Trophoblast cell (in vitro differentiated cells and primary cell): ENCODE measurements at regions not wholly inside any gene's neighbourhood (a gene's known extent, or its start where the extent isn't known, plus 50 kb on each side); places are given as distances from the start of the nearest gene placed in this dataset.

Source experiments
- DNase-seq, 2 donors: peaks; one replicate each; pipeline ENCODE4 v3.0.0-alpha.2; 2016
- H2AFZ ChIP-seq: 2 replicates; pipeline ENCODE4 v1.6.1; 2013; ENCODE audit warnings: low read length, moderate library complexity, mild to moderate bottlenecking; ENCODE audit not compliant: insufficient read depth, poor library complexity
- H2AK5ac ChIP-seq: 2 replicates; pipeline ENCODE4 v1.6.1; 2013; ENCODE audit warnings: mild to moderate bottlenecking, low read length
- H2BK120ac ChIP-seq: 2 replicates; pipeline ENCODE4 v1.6.1; 2013; ENCODE audit warnings: low read length, mild to moderate bottlenecking, moderate library complexity; ENCODE audit not compliant: insufficient read depth, poor library complexity
- H2BK12ac ChIP-seq: 2 replicates; pipeline ENCODE4 v1.6.1; 2013; ENCODE audit warnings: mild to moderate bottlenecking, low read length, moderate library complexity
- H2BK5ac ChIP-seq: 2 replicates; pipeline ENCODE4 v1.6.1; 2013; ENCODE audit warnings: low read length, low read depth, moderate library complexity, mild to moderate bottlenecking; ENCODE audit not compliant: poor library complexity
- H3K14ac ChIP-seq: 2 replicates; pipeline ENCODE4 v1.6.1; 2013; ENCODE audit warnings: mild to moderate bottlenecking, low read length
- H3K18ac ChIP-seq: 2 replicates; pipeline ENCODE4 v1.6.1; 2013; ENCODE audit warnings: mild to moderate bottlenecking, low read length
- H3K23ac ChIP-seq: 2 replicates; pipeline ENCODE4 v1.6.1; 2013; ENCODE audit warnings: low read length
- H3K27ac ChIP-seq: 2 replicates; pipeline ENCODE4 v1.5.1; 2013; ENCODE audit warnings: low read depth, mild to moderate bottlenecking, inconsistent platforms, low read length, moderate library complexity
- H3K27me3 ChIP-seq: 2 replicates; pipeline ENCODE4 v1.6.1; 2013; ENCODE audit warnings: inconsistent platforms, mild to moderate bottlenecking, low read length, moderate library complexity; ENCODE audit not compliant: insufficient read depth
- H3K36me3 ChIP-seq, 2 experiments: 1 replicate in 1 of 2; 2 replicates in 1 of 2; pipeline ENCODE4 v1.6.1; 2013; ENCODE audit warnings: low read length in 2 of 2, mild to moderate bottlenecking in 2 of 2, moderate library complexity in 1 of 2; ENCODE audit not compliant: insufficient read depth in 2 of 2, control insufficient read depth in 1 of 2
- H3K4ac ChIP-seq: 2 replicates; pipeline ENCODE4 v1.6.1; 2013; ENCODE audit warnings: low read depth, mild to moderate bottlenecking, low read length, moderate library complexity
- H3K4me1 ChIP-seq, 2 experiments: 1 replicate in 1 of 2; 2 replicates in 1 of 2; pipeline ENCODE4 v1.6.1; 2013; ENCODE audit warnings: low read length in 2 of 2, mild to moderate bottlenecking in 2 of 2, moderate library complexity in 1 of 2; ENCODE audit not compliant: insufficient read depth in 2 of 2, control insufficient read depth in 1 of 2
- H3K4me2 ChIP-seq: 2 replicates; pipeline ENCODE4 v1.6.1; 2013; ENCODE audit warnings: inconsistent platforms, mild to moderate bottlenecking, low read length, moderate library complexity
- H3K4me3 ChIP-seq: 2 replicates; pipeline ENCODE4 v1.5.1; 2013; ENCODE audit warnings: mild to moderate bottlenecking, low read depth, low read length, inconsistent platforms
- H3K79me1 ChIP-seq: one replicate; pipeline ENCODE4 v1.6.1; 2013; ENCODE audit warnings: low read length
- H3K79me2 ChIP-seq: 2 replicates; pipeline ENCODE4 v1.6.1; 2013; ENCODE audit warnings: low read length, mild to moderate bottlenecking; ENCODE audit not compliant: control insufficient read depth, insufficient read depth, poor library complexity
- H3K9ac ChIP-seq: 2 replicates; pipeline ENCODE4 v1.6.1; 2013; ENCODE audit warnings: mild to moderate bottlenecking, low read length
- H3K9me3 ChIP-seq: 2 replicates; pipeline ENCODE4 v1.6.1; 2013; ENCODE audit warnings: low read depth, mild to moderate bottlenecking, control low read depth, inconsistent platforms, low read length; ENCODE audit not compliant: insufficient read depth
- H4K12ac ChIP-seq: 2 replicates; pipeline ENCODE4 v1.6.1; 2013; ENCODE audit warnings: low read depth, mild to moderate bottlenecking, low read length, moderate library complexity
- H4K8ac ChIP-seq: 2 replicates; pipeline ENCODE4 v1.6.1; 2013; ENCODE audit warnings: low read depth, mild to moderate bottlenecking, low read length, moderate library complexity
- H4K91ac ChIP-seq: one replicate; pipeline ENCODE4 v1.6.1; 2013; ENCODE audit warnings: low read depth, mild to moderate bottlenecking, low read length, moderate library complexity
- WGBS: extraction: QIAGEN DNeasy Blood & Tissue Kit; methylation state at CpG from one replicate; pipeline ENCODE4 v1.1.7; 2013; ENCODE audit warnings: missing lambda C conversion rate; ENCODE audit not compliant: insufficient read length, insufficient coverage; ENCODE audit errors: extremely low coverage; 5-methylcytosine and 5-hydroxymethylcytosine counted together

DNA sequence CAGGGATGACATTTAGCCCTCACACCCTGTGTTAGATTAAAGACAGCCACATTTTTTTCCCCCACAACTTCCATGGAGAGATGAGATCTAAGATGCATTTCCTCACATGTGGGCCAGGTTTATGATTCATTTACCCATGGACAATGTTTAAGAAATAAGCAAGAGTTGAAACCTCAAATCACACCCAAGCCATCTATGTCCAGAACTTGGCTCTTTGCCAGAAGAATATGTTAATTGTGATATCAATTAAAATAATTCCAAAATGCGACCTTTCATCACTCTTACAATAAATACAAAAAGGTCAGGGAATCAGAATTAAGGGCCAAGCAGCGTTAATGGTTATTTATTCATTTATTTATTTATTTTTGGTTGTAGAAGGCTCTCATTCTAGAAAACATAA, 1376.9 kb upstream of the TMEM132C start:
- Histone ChIP-seq H3K23ac (no peak overlapping the region), H3K9me3 (no peaks in the 10 kb centered on the region), H3K18ac (no peak overlapping the region)

DNA sequence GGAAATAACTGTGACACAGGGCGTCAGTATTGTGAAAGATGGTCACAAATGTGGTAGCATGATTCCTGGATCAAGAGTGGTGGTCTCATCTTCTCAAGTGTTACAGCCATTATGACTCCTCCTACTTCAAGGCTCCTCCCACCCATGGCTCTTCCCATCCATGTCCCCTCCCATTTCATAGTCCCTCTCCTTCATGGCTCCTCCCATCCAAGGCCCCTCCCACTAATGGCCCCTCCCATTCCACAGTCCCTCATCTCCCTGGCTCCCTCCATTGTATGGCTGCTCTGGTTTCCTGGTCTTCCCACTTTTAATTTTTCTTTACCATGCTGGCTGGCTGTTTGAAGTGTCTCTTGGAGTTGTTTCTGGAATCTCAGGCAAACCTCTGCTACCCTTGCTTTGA, 1375.2 kb upstream of the TMEM132C start:
- no peak overlapping the region for H3K18ac ChIP-seq
- no peak overlapping the region for H4K8ac ChIP-seq
- no peak overlapping the region for H4K91ac ChIP-seq
- no peaks in the 10 kb centered on the region for H3K79me1 ChIP-seq
- no peak overlapping the region for H3K27ac ChIP-seq
- H3K14ac ChIP-seq: no peak overlapping the region
- no peak overlapping the region for H3K4me2 ChIP-seq
- H3K23ac ChIP-seq: no peak overlapping the region
- H2AFZ ChIP-seq: no peak overlapping the region
- no peaks in the 10 kb centered on the region for H3K27me3 ChIP-seq
- no peaks in the 10 kb centered on the region for H3K79me2 ChIP-seq
- H3K9ac ChIP-seq: no peak overlapping the region
- no CpG with 5 or more reads among the region's 1 CpG for WGBS
- H3K4me1 ChIP-seq: peaks cover 0 to 4% of the 10 kb centered on the region in 2 experiments
- DNase-seq: no peak
- no peaks in the 10 kb centered on the region for H3K36me3 ChIP-seq
- no peak overlapping the region for H3K4ac ChIP-seq
- H2AK5ac ChIP-seq: no peak overlapping the region
- H3K9me3 ChIP-seq: no peaks in the 10 kb centered on the region
- H2BK12ac ChIP-seq: no peak overlapping the region
- H2BK120ac ChIP-seq: no peak overlapping the region
- H2BK5ac ChIP-seq: no peak overlapping the region
- no peak overlapping the region for H3K4me3 ChIP-seq
- H4K12ac ChIP-seq: no peak overlapping the region

More for the DNA sequence above, 1376.9 kb upstream of the TMEM132C start:
- Histone ChIP-seq H3K4me1 (no peaks in the 10 kb centered on the region), H4K8ac (no peak overlapping the region), H3K9ac (no peak overlapping the region), H2BK5ac (no peak overlapping the region), H3K4me2 (no peak overlapping the region), H2BK12ac (no peak overlapping the region), H4K91ac (no peak overlapping the region), H2AK5ac (no peak overlapping the region), H3K4me3 (no peak overlapping the region), H4K12ac (no peak overlapping the region), H3K4ac (no peak overlapping the region), H3K14ac (no peak overlapping the region), H2BK120ac (no peak overlapping the region), H3K36me3 (no peaks in the 10 kb centered on the region), H3K79me2 (no peaks in the 10 kb centered on the region), H3K27ac (no peak overlapping the region), H2AFZ (no peak overlapping the region), H3K27me3 (no peaks in the 10 kb centered on the region), H3K79me1 (no peaks in the 10 kb centered on the region)
- WGBS: no CpG with 5 or more reads among the region's 2 CpGs
- DNase-seq: no peak

DNA sequence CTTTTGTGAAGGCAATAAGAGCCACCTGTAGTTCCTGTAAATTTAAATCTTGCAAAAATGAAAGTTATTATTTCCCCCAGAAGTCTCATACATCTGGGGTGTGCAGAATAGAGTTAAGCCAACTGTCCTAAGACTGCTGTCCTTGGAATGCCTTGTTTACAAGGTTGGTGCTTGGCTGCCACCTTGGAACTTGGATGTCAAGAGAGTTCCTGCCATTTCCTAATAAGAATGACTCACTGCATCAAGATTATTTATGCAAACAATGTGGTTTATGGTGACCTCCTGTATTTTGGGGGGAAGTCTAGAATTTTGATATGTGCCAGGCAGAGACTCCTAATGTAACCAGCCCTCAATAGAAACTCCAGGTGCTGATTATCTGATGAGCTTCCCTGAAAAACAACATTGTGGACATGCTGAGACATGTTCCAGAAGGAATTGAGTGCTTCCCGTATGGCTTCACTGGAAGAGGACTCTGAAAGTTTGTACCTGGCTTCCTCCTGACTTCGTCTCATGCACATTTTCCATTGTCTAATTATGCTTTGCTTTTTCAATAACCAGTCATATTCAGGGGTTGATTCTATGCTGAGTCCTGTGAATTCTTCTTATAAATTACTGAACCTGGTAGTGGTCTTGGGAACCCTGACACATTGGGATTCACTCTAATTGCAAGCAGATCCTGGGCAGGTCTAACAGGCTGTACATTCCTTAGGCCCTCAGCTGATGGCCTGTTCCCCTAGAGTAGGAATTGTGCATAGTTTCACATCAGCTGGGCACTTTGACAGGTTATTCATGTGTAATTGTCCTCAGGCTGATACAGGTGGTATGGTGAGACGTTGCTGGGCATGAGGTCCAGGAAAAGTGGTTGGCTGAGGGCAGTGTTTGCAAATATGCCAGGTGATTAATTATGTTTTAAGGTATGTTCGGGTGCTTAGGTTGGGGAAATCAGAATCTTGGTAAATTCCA, 1370.7 kb upstream of the TMEM132C start:
- Histone ChIP-seq H3K9ac (no peak overlapping the region), H3K79me2 (no peaks in the 10 kb centered on the region), H3K4me3 (no peak overlapping the region), H3K4me1 (peaks cover 0 to 4% of the 10 kb centered on the region in 2 experiments), H2AK5ac (no peak overlapping the region), H4K8ac (no peak overlapping the region), H3K14ac (no peak overlapping the region), H3K23ac (no peak overlapping the region), H2BK120ac (peak overlapping the region; percentile 72), H3K27me3 (no peaks in the 10 kb centered on the region), H2BK5ac (peak overlapping the region; percentile 33), H4K91ac (peak overlapping the region; percentile 64), H3K36me3 (no peaks in the 10 kb centered on the region), H2AFZ (no peak overlapping the region), H3K4me2 (no peak overlapping the region), H3K18ac (no peak overlapping the region), H4K12ac (no peak overlapping the region), H2BK12ac (no peak overlapping the region), H3K9me3 (no peaks in the 10 kb centered on the region), H3K4ac (no peak overlapping the region), H3K79me1 (no peaks in the 10 kb centered on the region), H3K27ac (no peak overlapping the region)
- DNase-seq: peak in 1 of 2 donors; percentile 23
- WGBS: no CpG with 5 or more reads among the region's 4 CpGs

DNA sequence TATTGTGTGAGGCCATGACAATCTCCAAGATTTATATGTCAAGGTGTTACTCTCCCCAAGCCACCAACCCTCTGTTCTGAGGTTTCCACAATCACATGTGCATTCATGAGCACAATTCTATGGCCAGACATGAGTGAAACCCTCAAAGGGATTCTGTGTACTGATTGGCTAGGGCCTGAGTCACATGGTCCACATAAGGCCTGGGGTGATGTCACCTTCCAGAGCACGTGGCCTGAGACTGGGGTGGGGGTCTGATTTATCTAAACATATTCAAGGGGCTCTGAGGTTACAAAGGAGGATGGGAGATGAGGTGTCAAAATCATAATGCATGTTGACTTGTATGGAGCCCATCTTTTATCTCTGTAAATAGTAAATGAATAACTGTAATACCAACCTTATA, 1369.9 kb upstream of the TMEM132C start:
- Histone ChIP-seq H4K91ac (peak overlapping the region; percentile 52), H3K9ac (no peak overlapping the region), H4K12ac (no peak overlapping the region), H3K23ac (no peak overlapping the region), H3K4ac (no peak overlapping the region), H3K4me1 (peaks cover 0 to 4% of the 10 kb centered on the region in 2 experiments), H2AFZ (no peak overlapping the region), H4K8ac (no peak overlapping the region), H3K18ac (no peak overlapping the region), H3K79me1 (no peaks in the 10 kb centered on the region), H3K36me3 (no peaks in the 10 kb centered on the region), H3K79me2 (no peaks in the 10 kb centered on the region), H2AK5ac (no peak overlapping the region), H3K4me2 (no peak overlapping the region), H3K27me3 (no peaks in the 10 kb centered on the region), H2BK5ac (no peak overlapping the region), H2BK12ac (peak overlapping the region; percentile 58), H3K4me3 (no peak overlapping the region), H3K9me3 (no peaks in the 10 kb centered on the region), H3K27ac (no peak overlapping the region), H2BK120ac (no peak overlapping the region), H3K14ac (no peak overlapping the region)
- DNase-seq: no peak
- WGBS: no CpG with 5 or more reads among the region's 1 CpG
